ENCODE measurements at regions not wholly inside any gene's neighbourhood (a gene's known extent, or its start where the extent isn't known, plus 50 kb on each side); places are given as distances from the start of the nearest gene placed in this dataset.
"Not testable (repeated sequence)": the region's sequence is repeated elsewhere in the genome, so short reads cannot be mapped to it uniquely, and the experiment has no call there.

- no peak for DNase-seq (ENCODE audit: low read depth in 2 of 2)
These were observed 96.2 kb upstream of the TSHZ3 start for GRCh38 chr19:31445406-31445805.

DNA sequence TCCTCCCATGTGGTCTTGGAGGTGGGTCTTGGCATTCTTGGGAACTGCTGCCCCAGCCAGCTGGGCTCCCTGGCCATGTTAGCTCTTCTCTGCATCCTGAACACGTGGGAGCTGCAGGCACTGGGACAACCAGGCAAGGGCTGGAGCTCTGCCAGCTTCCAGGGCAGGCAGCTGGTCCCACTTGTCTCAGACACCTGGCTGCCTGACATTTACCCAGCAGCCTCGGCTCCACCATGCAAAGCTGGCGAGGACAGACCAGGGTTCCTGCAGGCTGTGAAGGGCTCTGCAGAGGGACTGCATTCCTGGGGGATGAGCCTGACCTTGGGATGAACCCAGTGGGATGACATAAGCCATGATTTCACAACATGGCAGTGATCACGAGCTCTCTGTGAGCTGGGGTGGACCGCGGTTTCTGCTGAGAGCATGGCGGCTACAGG, 99.0 kb upstream of the TSHZ3 start:
- DNase-seq (ENCODE audit: low read depth in 2 of 2) = no peak

DNA sequence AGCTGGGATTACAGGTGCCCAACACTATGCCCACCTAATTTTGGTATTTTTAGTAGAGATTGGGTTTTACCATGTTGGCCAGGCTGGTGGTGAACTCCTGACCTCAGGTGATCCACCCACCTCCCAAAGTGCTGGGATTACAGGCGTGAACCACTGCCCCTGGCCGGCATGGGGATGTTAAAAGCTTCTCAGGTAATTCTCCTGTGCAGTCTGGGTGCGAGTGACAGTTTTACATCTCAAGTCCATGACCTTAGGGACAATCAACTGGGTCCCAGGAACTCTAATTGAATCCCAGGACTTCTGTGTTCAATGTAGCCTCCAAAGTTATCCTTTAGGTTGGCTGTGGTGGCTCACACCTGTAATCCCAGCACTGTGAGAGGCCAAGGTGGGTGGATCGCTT, 100.1 kb upstream of the TSHZ3 start:
- no peak for DNase-seq (ENCODE audit: low read depth in 2 of 2)

DNA sequence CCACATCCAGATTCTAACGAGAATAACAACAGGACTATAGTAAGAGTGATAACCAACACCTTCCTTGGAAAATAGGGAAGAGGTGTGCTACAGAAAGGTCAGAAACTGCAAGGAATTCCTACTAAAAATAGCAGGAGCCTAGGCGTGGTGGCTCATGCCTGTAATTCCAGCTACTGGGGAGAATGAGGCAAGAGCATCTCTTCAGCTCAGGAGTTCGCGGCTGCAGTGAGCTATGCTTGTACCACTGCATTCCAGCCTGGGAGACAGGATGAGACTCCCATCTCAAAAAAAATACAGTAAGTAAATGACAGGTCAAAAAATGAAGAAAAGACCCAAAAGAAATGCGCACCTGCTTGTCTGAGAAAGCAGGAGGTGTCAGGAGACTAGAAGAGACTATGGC, 101.5 kb upstream of the TSHZ3 start:
- no peak for DNase-seq (ENCODE audit: low read depth in 2 of 2)

DNA sequence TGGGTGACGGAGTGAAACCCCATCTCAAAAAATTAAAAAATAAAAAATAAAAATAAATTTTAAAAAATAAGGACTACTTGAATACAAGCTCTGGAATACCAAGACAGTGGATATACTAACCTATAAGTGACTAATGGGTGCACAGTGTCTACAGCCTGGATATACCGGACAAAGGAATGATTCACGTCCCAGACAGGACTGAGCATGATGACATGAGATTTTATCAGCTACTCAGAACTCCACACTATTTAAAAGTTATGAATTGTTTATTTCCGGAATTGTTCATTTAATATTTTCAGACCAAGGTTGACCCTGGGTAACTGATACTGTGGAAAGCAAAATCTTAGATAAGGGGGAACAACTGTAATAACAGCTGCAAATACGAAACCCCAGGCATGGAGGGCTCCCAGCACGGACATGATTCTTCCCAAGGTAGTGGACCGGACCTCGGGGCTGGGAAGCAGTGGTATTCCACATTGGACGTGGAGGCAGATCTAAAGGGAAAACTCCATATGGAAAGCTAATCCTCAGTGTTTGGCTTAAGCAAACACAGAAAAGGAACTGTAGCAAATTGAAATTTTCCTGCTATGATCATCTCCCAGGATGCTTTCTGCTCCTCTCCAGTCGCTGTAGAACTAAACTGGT, 102.6 kb upstream of the TSHZ3 start:
- no peak for DNase-seq (ENCODE audit: low read depth in 2 of 2)

- no peak for DNase-seq (ENCODE audit: low read depth in 2 of 2)
These were observed 110.2 kb upstream of the TSHZ3 start for GRCh38 chr19:31459430-31459829.

DNA sequence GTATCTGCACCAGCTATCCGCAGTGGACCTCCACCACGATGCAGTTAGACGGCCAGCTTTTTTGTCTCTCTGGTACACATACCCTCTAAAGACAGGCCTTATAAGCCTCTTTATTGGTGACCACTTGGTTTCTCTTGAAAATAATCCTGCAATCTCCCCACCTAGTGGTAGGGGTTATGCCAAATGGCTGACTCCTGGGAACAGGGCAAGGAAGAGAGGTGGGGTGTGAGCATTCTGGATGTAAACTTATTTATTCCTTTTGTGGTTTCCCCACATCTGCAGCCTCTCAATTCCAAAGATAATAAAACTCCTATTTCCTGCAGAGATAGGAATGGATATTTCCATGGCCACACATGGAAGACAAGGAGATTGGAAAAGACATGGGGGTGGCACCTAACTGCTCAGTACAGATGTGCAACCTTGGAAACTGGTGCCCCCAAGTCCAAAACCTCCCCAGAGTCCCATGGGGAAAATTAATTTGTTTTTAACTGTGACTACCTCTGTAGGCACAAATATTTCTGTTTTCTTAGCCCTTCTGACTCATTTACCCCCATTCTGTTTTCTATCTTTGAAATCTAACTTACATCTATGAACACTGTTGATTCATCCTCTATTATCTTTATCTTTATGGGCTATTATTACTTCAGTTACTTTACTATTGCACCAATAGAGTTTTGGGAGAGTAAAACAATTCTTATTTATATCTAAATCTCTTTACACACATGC, 112.7 kb upstream of the TSHZ3 start:
- DNase-seq (ENCODE audit: low read depth in 2 of 2) = no peak

GRCh38 chr19:31470229-31470939, 121.1 kb upstream of the TSHZ3 start:
- DNase-seq (ENCODE audit: low read depth in 2 of 2) = no peak

DNA sequence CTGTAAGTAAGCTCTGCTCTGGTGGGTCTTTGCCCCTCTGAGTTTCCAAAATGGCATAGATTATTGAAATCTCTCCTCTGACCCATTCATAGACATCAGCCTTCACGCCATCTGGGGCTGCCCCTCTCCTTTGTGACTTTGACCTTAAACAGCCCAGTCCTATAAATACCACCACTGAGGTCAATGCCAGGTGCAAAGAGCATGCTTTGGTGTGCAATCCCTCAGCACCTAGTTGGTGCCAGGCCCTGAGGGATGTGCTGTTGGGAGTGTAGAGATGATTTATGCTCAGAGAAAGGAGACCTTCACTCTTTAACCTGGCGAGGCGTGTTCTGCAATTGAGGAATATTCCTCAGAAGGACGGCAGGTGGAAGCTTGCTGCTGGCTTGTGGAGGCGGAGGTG, 121.7 kb upstream of the TSHZ3 start:
- DNase-seq (ENCODE audit: low read depth in 2 of 2) = no peak

DNA sequence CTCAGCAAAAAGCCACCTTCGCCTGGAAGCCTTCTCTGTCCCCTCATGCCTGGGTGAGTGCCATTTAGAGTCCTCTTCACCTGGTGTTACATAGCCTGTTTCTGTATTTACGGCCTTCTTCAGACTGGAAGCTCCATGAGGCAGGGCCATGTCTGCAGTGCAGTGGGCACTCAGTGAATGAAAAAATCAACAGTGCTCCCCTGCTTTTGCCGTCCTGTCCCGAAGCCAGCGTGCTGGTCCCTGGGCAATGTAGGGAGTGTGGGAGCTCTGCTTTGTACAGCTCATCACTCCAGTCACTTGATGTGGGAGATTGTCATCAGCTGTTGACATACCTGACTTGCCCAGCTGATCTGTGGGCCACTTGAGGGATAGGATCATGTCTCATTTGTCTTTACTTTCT, 129.0 kb upstream of the TSHZ3 start:
- DNase-seq (ENCODE audit: low read depth in 2 of 2) = no peak

DNA sequence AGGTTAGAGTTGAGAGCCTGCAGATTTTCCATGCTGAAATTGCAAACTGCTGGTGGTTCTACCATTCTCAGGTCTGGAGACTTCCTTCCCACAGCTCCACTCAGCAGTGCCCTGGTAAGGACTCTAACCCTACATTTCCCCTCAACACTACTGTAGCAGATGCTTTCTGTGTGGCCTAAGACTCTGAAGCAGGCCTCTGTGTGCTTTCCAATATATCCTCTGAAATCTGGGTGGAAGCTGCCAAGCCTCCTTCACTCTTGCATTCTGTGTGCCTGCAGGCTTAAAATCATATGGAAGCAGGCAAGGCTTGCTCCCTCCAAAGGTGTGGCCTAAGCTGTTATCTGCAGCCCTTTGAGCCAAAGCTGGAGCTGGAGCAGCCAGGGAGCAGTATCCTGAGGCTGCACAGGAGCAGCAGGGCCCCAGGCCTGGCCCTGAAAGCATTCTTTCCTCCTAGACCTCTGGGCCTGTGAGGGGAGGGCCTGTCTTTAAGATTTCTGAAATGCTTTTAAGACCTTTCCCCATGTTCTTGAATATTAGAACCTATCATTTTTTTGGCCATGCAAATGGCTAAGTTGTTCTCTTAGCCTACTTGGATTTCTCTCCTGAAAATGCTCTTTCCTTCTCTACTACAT, 134.1 kb upstream of the TSHZ3 start:
- DNase-seq (ENCODE audit: low read depth in 2 of 2) = no peak

- DNase-seq (ENCODE audit: low read depth in 2 of 2) = not testable (repeated sequence)
These were observed 135.7 kb upstream of the TSHZ3 start for GRCh38 chr19:31484858-31485410.

- no peak for DNase-seq (ENCODE audit: low read depth in 2 of 2)
These were observed 136.2 kb upstream of the TSHZ3 start for GRCh38 chr19:31485472-31485871.

GRCh38 chr19:31491242-31491641, 142.0 kb upstream of the TSHZ3 start:
- no peak for DNase-seq (ENCODE audit: low read depth in 2 of 2)

DNA sequence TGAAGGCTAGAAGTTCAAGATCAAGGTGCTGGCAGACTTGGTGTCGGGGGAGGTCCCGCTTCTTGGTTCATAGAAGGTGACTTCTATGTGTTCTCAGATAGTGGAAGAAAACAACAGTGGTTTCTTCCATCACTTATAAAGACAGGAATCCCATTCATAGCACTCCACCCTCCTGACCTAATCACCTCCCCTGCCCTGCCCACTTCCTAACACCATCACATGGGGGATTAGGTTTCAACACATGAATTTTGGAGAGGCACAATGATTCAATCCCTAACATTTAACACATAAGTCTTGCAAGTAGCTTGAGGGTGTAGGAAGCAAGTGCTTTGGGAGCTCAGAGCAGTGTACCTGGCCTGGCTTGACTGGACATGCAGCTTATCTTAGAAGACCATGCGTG, 142.8 kb upstream of the TSHZ3 start:
- DNase-seq (ENCODE audit: low read depth in 2 of 2) = no peak

DNA sequence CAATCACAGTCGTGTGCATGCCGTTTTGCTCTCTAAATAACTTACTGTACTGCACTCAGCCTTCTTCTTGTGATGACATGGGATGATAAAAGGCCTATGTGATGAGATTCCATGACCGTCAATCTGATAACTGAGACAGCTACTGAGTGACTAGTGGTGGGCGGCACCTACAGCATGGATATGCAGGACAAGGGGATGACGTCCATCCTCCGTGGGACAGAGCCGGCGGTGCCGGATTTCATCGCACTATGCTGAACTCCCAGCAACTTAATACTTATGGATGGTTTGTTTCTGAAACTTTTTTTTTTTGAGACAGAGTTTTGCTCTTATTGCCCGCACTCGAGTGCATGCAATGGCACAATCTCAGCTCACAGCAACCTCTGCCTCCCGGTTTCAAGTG, 146.8 kb upstream of the TSHZ3 start:
- DNase-seq (ENCODE audit: low read depth in 2 of 2) = no peak

GRCh38 chr19:31497709-31498108, 148.5 kb upstream of the TSHZ3 start:
- no peak for DNase-seq (ENCODE audit: low read depth in 2 of 2)

DNA sequence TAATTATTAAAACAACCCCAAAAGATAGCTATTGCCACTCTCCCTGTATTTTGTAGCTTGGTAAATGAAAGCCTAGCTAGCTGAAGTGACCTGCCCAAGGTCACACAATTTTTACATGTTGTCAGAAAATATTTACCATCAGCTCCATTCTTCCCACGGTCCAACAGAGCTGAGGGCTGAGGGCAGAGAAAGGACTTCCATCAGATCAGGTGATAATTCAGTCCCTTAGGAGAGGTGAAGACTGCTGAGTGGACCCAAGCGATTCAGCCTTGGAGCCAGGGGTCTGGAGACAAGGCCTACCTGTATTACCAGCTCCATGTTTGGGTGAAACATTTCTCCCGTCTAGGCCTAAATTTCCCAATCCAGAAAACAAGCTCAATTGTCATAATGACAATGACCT, 149.5 kb upstream of the TSHZ3 start:
- DNase-seq (ENCODE audit: low read depth in 2 of 2) = no peak

GRCh38 chr19:31499281-31500196, 150.3 kb upstream of the TSHZ3 start:
- DNase-seq (ENCODE audit: low read depth in 2 of 2) = no peak

- no peak for DNase-seq (ENCODE audit: low read depth in 2 of 2)
These were observed 151.1 kb upstream of the TSHZ3 start for GRCh38 chr19:31500197-31500830.

- DNase-seq (ENCODE audit: low read depth in 2 of 2) = no peak
These were observed 151.7 kb upstream of the TSHZ3 start for GRCh38 chr19:31500946-31501345.

Measured in stimulated activated CD8-positive, alpha-beta memory T cell treated with anti-CD3 and anti-CD28 coated beads, Interleukin-15, amount 100 ng/mL, for 48 hours (primary cell).